Stomach (tissue), 4 donors: ENCODE measurements at regions not wholly inside any gene's neighbourhood (a gene's known extent, or its start where the extent isn't known, plus 50 kb on each side); places are given as distances from the start of the nearest gene placed in this dataset.

Source experiments
- EP300 ChIP-seq: sonication (generic); formaldehyde crosslinking; IDR thresholded peaks from one replicate; pipeline ENCODE4 v1.6.1; 2017; ENCODE audit warnings: antibody characterized with exemption
- POLR2A ChIP-seq, 4 donors: fragments of 450-650 bp; IDR thresholded peaks; one replicate each; pipeline ENCODE4 v1.6.1; 2016; ENCODE audit warnings: antibody characterized with exemption in 4 of 4, control low read depth in 2 of 4, mild to moderate bottlenecking in 1 of 4, moderate library complexity in 1 of 4
- POLR2AphosphoS5 ChIP-seq, 3 donors: sonication (generic); formaldehyde crosslinking; IDR thresholded peaks; one replicate each; pipeline ENCODE4 v1.6.1; 2016; ENCODE audit warnings: antibody characterized with exemption in 3 of 3
- TF ChIP-seq, protein P1 (sequence below), 7 experiments: fragments of 450-650 bp in 4 of 7; fragments of 200-600 bp in 3 of 7; sonication (generic) in 3 of 7; IDR thresholded peaks; one replicate each; pipeline ENCODE4 v1.5.1; 2016 to 2019; ENCODE audit warnings: antibody characterized with exemption in 7 of 7, control low read depth in 2 of 7, mild to moderate bottlenecking in 1 of 7

DNA sequence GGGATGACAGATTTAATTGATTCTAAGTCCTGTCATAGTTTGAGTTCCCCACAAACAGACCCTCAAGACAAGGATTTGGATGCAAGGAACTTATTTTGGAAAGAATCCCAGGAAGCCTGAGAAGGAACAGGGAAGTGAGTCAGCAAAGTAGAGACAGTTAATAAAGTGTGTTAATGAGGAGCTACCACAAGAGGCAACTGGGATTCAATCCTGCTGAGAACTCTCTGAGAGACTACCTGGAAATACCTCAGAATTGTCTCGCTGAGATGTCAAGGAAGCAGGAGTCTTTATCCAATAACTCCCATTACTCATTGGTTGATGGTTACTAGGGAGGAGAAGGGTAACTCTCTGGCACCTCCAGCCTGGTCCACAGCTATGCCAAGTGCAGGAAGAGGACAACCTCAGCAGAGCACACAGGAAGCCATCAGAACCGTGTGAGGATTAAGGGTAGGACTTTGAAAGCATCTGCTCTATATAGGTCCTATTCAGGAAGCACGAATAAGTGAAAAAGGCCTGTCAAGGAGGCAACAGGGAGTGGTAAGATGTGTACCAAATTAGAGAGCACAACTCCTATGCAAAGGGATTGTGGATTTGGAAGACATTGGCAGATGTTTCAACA is 311.1 kb upstream of the KCNH8 start:
- TF ChIP-seq, protein P1, sequence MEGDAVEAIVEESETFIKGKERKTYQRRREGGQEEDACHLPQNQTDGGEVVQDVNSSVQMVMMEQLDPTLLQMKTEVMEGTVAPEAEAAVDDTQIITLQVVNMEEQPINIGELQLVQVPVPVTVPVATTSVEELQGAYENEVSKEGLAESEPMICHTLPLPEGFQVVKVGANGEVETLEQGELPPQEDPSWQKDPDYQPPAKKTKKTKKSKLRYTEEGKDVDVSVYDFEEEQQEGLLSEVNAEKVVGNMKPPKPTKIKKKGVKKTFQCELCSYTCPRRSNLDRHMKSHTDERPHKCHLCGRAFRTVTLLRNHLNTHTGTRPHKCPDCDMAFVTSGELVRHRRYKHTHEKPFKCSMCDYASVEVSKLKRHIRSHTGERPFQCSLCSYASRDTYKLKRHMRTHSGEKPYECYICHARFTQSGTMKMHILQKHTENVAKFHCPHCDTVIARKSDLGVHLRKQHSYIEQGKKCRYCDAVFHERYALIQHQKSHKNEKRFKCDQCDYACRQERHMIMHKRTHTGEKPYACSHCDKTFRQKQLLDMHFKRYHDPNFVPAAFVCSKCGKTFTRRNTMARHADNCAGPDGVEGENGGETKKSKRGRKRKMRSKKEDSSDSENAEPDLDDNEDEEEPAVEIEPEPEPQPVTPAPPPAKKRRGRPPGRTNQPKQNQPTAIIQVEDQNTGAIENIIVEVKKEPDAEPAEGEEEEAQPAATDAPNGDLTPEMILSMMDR (IDR thresholded peaks at IDR 0.05), result no peak
- no peak for TF ChIP-seq POLR2A (IDR thresholded peaks at IDR 0.05)
- no peak for TF ChIP-seq POLR2AphosphoS5 (IDR thresholded peaks at IDR 0.05)
- TF ChIP-seq EP300, result no peak
